Loucy (cell line): ENCODE measurements at regions not wholly inside any gene's neighbourhood (a gene's known extent, or its start where the extent isn't known, plus 50 kb on each side); places are given as distances from the start of the nearest gene placed in this dataset.

Experiments used
- H2AFZ ChIP-seq: fragments of 200-600 bp; sonication (generic); 2 replicates; pipeline ENCODE4 v1.6.0; 2016; ENCODE audit warnings: antibody characterized with exemption, mild to moderate bottlenecking, low read length, moderate library complexity
- H3F3A ChIP-seq: fragments of 200-600 bp; 2 replicates; pipeline ENCODE4 v1.6.0; 2016; ENCODE audit warnings: antibody characterized with exemption, low read depth, mild to moderate bottlenecking
- H3K27me3 ChIP-seq: fragments of 200-600 bp; sonication (generic); 2 replicates; pipeline ENCODE4 v1.6.1; 2014; ENCODE audit warnings: low read length, mild to moderate bottlenecking; ENCODE audit not compliant: insufficient read depth, poor library complexity, severe bottlenecking
- H3K36me3 ChIP-seq: fragments of 200-600 bp; sonication (generic); 2 replicates; pipeline ENCODE4 v1.6.1; 2016; ENCODE audit warnings: low read length; ENCODE audit not compliant: insufficient read depth
- H3K4me1 ChIP-seq: fragments of 200-600 bp; sonication (generic); 2 replicates; pipeline ENCODE4 v1.5.1; 2014; ENCODE audit warnings: low read length, mild to moderate bottlenecking; ENCODE audit not compliant: insufficient read depth, poor library complexity, severe bottlenecking
- H3K4me2 ChIP-seq: fragments of 200-600 bp; sonication (generic); 2 replicates; pipeline ENCODE4 v1.6.0; 2014; ENCODE audit warnings: antibody characterized with exemption, low read length, low read depth, mild to moderate bottlenecking; ENCODE audit not compliant: poor library complexity, severe bottlenecking
- H3K4me3 ChIP-seq: fragments of 200-600 bp; sonication (generic); 2 replicates; pipeline ENCODE4 v1.5.1; 2014; ENCODE audit warnings: low read length, mild to moderate bottlenecking, mixed read lengths; ENCODE audit not compliant: poor library complexity, severe bottlenecking
- H3K79me2 ChIP-seq: fragments of 200-600 bp; sonication (generic); 2 replicates; pipeline ENCODE4 v1.6.1; 2014; ENCODE audit warnings: low read length; ENCODE audit not compliant: insufficient read depth
- H3K9ac ChIP-seq: fragments of 200-600 bp; sonication (generic); 2 replicates; pipeline ENCODE4 v1.6.0; 2014; ENCODE audit warnings: mild to moderate bottlenecking, low read depth, low read length, moderate library complexity; ENCODE audit not compliant: poor library complexity, severe bottlenecking
- H3K9me2 ChIP-seq: fragments of 200-600 bp; sonication (generic); replicated peaks from 2 replicates; pipeline ENCODE4 v1.6.1; 2016; ENCODE audit warnings: low read depth, low read length, mixed read lengths
- H3K9me3 ChIP-seq: fragments of 200-600 bp; sonication (generic); 2 replicates; pipeline ENCODE4 v1.6.1; 2014; ENCODE audit warnings: mild to moderate bottlenecking, antibody characterized with exemption, low read length, low read depth; ENCODE audit not compliant: insufficient read depth
- H4K20me1 ChIP-seq: fragments of 200-600 bp; sonication (generic); 2 replicates; pipeline ENCODE4 v1.6.0; 2014; ENCODE audit warnings: antibody characterized with exemption, low read length, mild to moderate bottlenecking; ENCODE audit not compliant: insufficient read depth, poor library complexity, severe bottlenecking
- CTCF ChIP-seq: fragments of 200-600 bp; sonication (generic); conservative IDR thresholded peaks from 2 replicates; pipeline ENCODE4 v1.5.1; 2014; ENCODE audit warnings: mild to moderate bottlenecking, antibody characterized with exemption, low read length
- EZH2phosphoT487 ChIP-seq: fragments of 200-600 bp; IDR thresholded peaks from 2 replicates; pipeline ENCODE4 v1.6.1; 2018; ENCODE audit warnings: antibody characterized with exemption, mild to moderate bottlenecking, moderate library complexity, borderline replicate concordance

GRCh38 chr11:109582470-109582869 lies 160.5 kb downstream of the C11orf87 start:
- Histone ChIP-seq H3K27me3 (no peaks in the 10 kb centered on the region), H3K36me3 (no peaks in the 10 kb centered on the region), H3K4me2 (no peak overlapping the region), H2AFZ (no peak overlapping the region), H3F3A (no peaks in the 10 kb centered on the region), H3K9me3 (no peaks in the 10 kb centered on the region), H3K4me1 (no peaks in the 10 kb centered on the region), H3K4me3 (no peak overlapping the region), H3K79me2 (no peaks in the 10 kb centered on the region), H3K9ac (no peak overlapping the region), H4K20me1 (no peaks in the 10 kb centered on the region), H3K9me2 (no peaks in the 10 kb centered on the region)
- no peak for TF ChIP-seq EZH2phosphoT487
- TF ChIP-seq CTCF = no peak

GRCh38 chr11:109584001-109584972 lies 162.3 kb downstream of the C11orf87 start:
- H3K79me2 ChIP-seq = no peaks in the 10 kb centered on the region
- no peaks in the 10 kb centered on the region for H3K4me1 ChIP-seq
- no peak overlapping the region for H2AFZ ChIP-seq
- H3K9ac ChIP-seq = no peak overlapping the region
- no peaks in the 10 kb centered on the region for H3K27me3 ChIP-seq
- H3K9me2 ChIP-seq = no peaks in the 10 kb centered on the region
- no peaks in the 10 kb centered on the region for H3K9me3 ChIP-seq
- no peaks in the 10 kb centered on the region for H3K36me3 ChIP-seq
- H3K4me2 ChIP-seq = no peak overlapping the region
- H3F3A ChIP-seq = no peaks in the 10 kb centered on the region
- H3K4me3 ChIP-seq = no peak overlapping the region
- H4K20me1 ChIP-seq = no peaks in the 10 kb centered on the region
- TF ChIP-seq CTCF (no peak), EZH2phosphoT487 (no peak)

GRCh38 chr11:109586789-109587188 lies 164.8 kb downstream of the C11orf87 start:
- no peaks in the 10 kb centered on the region for H3K36me3 ChIP-seq
- TF ChIP-seq EZH2phosphoT487 (no peak), CTCF (no peak)
- no peaks in the 10 kb centered on the region for H4K20me1 ChIP-seq
- H3F3A ChIP-seq = no peaks in the 10 kb centered on the region
- H3K9me3 ChIP-seq = no peaks in the 10 kb centered on the region
- no peak overlapping the region for H2AFZ ChIP-seq
- H3K4me3 ChIP-seq = no peak overlapping the region
- no peaks in the 10 kb centered on the region for H3K79me2 ChIP-seq
- no peaks in the 10 kb centered on the region for H3K27me3 ChIP-seq
- H3K9ac ChIP-seq = no peak overlapping the region
- H3K9me2 ChIP-seq = no peaks in the 10 kb centered on the region
- no peak overlapping the region for H3K4me2 ChIP-seq
- H3K4me1 ChIP-seq = no peaks in the 10 kb centered on the region
